GM10248 (cell line): ENCODE measurements at regions not wholly inside any gene's neighbourhood (a gene's known extent, or its start where the extent isn't known, plus 50 kb on each side); places are given as distances from the start of the nearest gene placed in this dataset.

Experiments
- CTCF ChIA-PET: fragments of 300-600 bp; sonication (Branson Sonifier 250); formaldehyde crosslinking; extraction: SDS; loops from one replicate; lab custom pipeline; 2021; ENCODE audit warnings: antibody characterized with exemption; lab: Yijun Ruan, JAX
- POLR2A ChIA-PET: fragments of 350-650 bp; sonication (Branson Sonifier 250); formaldehyde crosslinking; extraction: SDS; loops from one replicate; lab custom pipeline; 2020; ENCODE audit warnings: antibody characterized with exemption; lab: Yijun Ruan, JAX
- DNase-seq: peaks from one replicate; pipeline ENCODE4 v3.0.0; 2012; ENCODE audit errors: extremely low spot score
- TF ChIP-seq, protein P1 (sequence below): IDR thresholded peaks from 2 replicates; pipeline ENCODE4 v1.5.1; 2012; ENCODE audit warnings: mild to moderate bottlenecking, low read depth; ENCODE audit errors: extremely low read depth, missing control alignments, control extremely low read depth

- no peak for DNase-seq
- TF ChIP-seq, protein P1, sequence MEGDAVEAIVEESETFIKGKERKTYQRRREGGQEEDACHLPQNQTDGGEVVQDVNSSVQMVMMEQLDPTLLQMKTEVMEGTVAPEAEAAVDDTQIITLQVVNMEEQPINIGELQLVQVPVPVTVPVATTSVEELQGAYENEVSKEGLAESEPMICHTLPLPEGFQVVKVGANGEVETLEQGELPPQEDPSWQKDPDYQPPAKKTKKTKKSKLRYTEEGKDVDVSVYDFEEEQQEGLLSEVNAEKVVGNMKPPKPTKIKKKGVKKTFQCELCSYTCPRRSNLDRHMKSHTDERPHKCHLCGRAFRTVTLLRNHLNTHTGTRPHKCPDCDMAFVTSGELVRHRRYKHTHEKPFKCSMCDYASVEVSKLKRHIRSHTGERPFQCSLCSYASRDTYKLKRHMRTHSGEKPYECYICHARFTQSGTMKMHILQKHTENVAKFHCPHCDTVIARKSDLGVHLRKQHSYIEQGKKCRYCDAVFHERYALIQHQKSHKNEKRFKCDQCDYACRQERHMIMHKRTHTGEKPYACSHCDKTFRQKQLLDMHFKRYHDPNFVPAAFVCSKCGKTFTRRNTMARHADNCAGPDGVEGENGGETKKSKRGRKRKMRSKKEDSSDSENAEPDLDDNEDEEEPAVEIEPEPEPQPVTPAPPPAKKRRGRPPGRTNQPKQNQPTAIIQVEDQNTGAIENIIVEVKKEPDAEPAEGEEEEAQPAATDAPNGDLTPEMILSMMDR = no peak
- ChIA-PET POLR2A (no interaction called here), CTCF (no interaction called here)
Observed at GRCh38 chr2:118616432-118616831, 231.0 kb downstream of the EN1 start.

DNA sequence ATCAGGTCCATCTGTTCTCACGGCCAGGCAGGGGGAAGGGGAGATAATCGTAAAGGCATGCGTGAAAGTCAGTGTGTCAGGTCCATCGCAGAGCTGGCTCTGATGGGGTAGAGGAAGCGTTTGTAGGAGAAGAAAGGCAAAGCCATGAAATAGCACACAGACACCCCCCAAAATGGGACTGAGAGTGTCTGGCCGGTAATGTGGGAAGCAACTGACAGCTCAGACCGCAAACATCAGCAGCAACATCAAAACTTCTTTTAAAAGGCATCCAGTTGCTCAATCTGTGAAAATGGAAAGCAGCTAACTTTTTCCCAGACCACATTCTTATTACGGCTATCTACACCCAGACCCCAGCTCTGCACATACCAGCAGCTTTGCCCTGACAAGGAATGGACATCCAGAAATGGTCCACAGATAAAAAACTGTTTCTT is 232.6 kb downstream of the EN1 start:
- CTCF ChIA-PET = interaction anchor here (0.8 kb wide), 1 partner anchor 19 kb away, joined by 3 read pairs; no protein-coding TSS in a partner anchor
- TF ChIP-seq, protein P1 = no peak
- DNase-seq = no peak
- POLR2A ChIA-PET = no interaction called here

GRCh38 chr2:118613737-118614136 is 233.7 kb downstream of the EN1 start:
- TF ChIP-seq, protein P1 = no peak
- no peak for DNase-seq
- CTCF ChIA-PET = interaction anchor here (1.1 kb wide), 1 partner anchor 9 kb away, joined by 3 read pairs; no protein-coding TSS in a partner anchor
- POLR2A ChIA-PET = no interaction called here

DNA sequence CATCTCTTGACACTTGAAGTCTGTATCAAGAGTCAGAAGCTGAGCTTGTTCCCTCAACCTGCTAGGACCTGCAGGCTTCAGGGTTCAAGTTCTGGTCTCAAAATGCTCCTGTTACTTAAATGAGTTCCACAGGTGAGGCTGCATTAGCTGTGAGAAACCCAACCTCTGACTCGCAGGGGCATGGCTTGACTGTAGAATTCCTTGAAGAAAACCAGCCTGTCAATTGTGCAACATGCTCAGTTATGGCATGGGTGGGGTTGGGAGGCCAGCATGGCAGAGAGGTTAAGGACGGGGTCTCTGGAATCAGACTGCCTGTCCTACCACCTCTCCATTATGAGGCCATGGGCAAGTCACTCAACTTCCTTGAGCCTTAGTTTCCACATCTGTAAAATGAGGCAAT is 235.8 kb downstream of the EN1 start:
- TF ChIP-seq, protein P1 = no peak
- POLR2A ChIA-PET = no interaction called here
- DNase-seq = no peak
- CTCF ChIA-PET = no interaction called here

DNA sequence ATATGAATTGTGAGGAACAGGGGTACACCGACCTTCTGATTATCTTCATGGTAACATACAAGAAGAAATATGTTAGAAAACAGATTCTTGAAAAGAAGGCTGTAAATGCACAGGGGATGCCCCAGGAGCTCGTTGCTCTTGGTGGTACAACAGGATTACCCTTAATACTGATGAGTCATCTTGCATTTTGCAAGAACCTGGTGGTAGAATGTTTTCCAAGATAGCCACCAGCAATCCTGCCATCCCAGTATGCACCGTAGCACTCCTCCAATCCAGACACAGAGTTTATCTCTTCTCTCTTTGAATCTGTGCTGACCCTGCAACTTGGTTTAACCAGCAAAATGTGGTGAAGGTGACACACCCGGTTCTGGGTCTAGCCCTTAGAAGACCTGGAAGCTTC is 238.3 kb downstream of the EN1 start:
- ChIA-PET POLR2A (no interaction called here), CTCF (no interaction called here)
- TF ChIP-seq, protein P1 = no peak
- DNase-seq = no peak

DNA sequence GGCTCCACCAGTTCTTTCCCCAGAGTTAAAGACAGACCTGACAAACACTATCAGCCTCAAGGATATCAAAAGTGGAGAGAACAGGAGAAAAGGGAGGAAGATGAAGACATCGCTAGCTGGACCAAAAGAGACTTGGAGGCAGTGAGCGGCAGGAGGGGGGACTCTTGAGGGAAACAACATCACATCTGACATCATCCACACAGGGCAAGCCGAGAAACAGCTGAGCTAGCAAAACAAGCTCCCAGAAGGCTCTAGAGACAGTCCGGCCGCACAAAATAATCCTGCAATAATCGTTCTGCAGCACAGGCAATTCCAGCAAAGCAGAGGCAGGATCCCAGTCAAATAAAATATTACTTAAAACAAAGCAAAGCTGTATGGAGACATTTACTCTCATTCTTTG is 239.8 kb downstream of the EN1 start:
- CTCF ChIA-PET = interaction anchor here (1.2 to 1.3 kb wide), 2 partner anchors 8 to 21 kb away, joined by 3 read pairs; no protein-coding TSS in a partner anchor
- TF ChIP-seq, protein P1 = no peak
- DNase-seq = no peak
- POLR2A ChIA-PET = no interaction called here

- ChIA-PET POLR2A (no interaction called here), CTCF (no interaction called here)
- TF ChIP-seq, protein P1 = no peak
- no peak for DNase-seq
Observed at GRCh38 chr2:118604811-118605210, 242.6 kb downstream of the EN1 start.
